GM18861 (cell line): ENCODE measurements at regions not wholly inside any gene's neighbourhood (a gene's known extent, or its start where the extent isn't known, plus 50 kb on each side); places are given as distances from the start of the nearest gene placed in this dataset.
A peak's percentile ranks its signal among the peaks of the same experiment; 100 is the strongest.
"Not testable (repeated sequence)": the region's sequence is repeated elsewhere in the genome, so short reads cannot be mapped to it uniquely, and the experiment has no call there.

Experiments
- ATAC-seq: cut with Tn5 transposase; IDR thresholded peaks from one replicate; pipeline ENCODE4 v1.9.1; 2021; ENCODE audit not compliant: unreplicated experiment

- no peak for ATAC-seq
These were observed 276.0 kb downstream of the COG6 start for GRCh38 chr13:39931505-39931904.

- not testable (repeated sequence) for ATAC-seq
These were observed 277.1 kb downstream of the COG6 start for GRCh38 chr13:39932514-39932913.

- no peak for ATAC-seq
These were observed 279.7 kb downstream of the COG6 start for GRCh38 chr13:39935155-39935554.

GRCh38 chr13:39938596-39938995 lies 283.1 kb downstream of the COG6 start:
- no peak for ATAC-seq

- no peak for ATAC-seq
These were observed 285.8 kb downstream of the COG6 start for GRCh38 chr13:39941236-39941635.

GRCh38 chr13:39941911-39942551 lies 286.6 kb downstream of the COG6 start:
- no peak for ATAC-seq

GRCh38 chr13:39942552-39943273 lies 287.3 kb downstream of the COG6 start:
- peak; percentile 90 for ATAC-seq

- ATAC-seq: no peak
These were observed 288.2 kb downstream of the COG6 start for GRCh38 chr13:39943711-39944110.

GRCh38 chr13:39945226-39945625 lies 289.8 kb downstream of the COG6 start:
- no peak for ATAC-seq

- ATAC-seq: no peak
These were observed 291.3 kb downstream of the COG6 start for GRCh38 chr13:39946769-39947168.

- no peak for ATAC-seq
These were observed 295.8 kb downstream of the COG6 start for GRCh38 chr13:39951301-39951700.

GRCh38 chr13:39952249-39953233 lies 297.1 kb downstream of the COG6 start:
- no peak for ATAC-seq

GRCh38 chr13:39954476-39954875 lies 299.0 kb downstream of the COG6 start:
- no peak for ATAC-seq

- ATAC-seq: peak; percentile 20
These were observed 300.1 kb downstream of the COG6 start for GRCh38 chr13:39955560-39955959.

- ATAC-seq: peak; percentile 83
These were observed 300.6 kb downstream of the COG6 start for GRCh38 chr13:39956036-39956435.

GRCh38 chr13:39957868-39958677 lies 302.6 kb downstream of the COG6 start:
- no peak for ATAC-seq

- no peak for ATAC-seq
These were observed 304.2 kb downstream of the COG6 start for GRCh38 chr13:39959497-39960144.

GRCh38 chr13:39960191-39960590 lies 304.7 kb downstream of the COG6 start:
- no peak for ATAC-seq

GRCh38 chr13:39961036-39961435 lies 305.6 kb downstream of the COG6 start:
- no peak for ATAC-seq

GRCh38 chr13:39963612-39964011 lies 308.1 kb downstream of the COG6 start:
- ATAC-seq: no peak
